ENCODE measurements at regions not wholly inside any gene's neighbourhood (a gene's known extent, or its start where the extent isn't known, plus 50 kb on each side); places are given as distances from the start of the nearest gene placed in this dataset.

DNA sequence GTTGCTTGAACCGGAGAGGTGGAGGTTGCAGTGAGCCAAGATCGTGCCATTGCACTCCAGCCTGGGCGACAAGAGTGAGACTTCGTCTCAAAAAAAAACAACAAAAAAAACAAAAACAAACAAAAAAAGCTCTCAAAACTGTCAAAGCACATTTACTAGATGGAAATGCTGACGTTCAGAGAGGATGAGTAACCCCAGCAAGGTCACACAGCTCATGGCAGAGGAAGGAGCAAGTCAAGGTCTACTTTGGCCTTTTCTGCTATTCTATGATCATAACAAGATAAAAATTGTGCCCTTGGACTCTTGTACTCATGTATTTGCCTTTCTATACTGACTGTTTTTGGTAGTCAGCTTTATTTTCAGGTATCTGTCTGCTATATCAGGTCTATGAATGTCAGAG lies 109.5 kb downstream of the ARL6IP6 start:
- no peak overlapping the region for H3K4me3 ChIP-seq (ENCODE audit: low read depth, low read length)
- TF ChIP-seq MYC (IDR thresholded peaks at IDR 0.05; ENCODE audit: low read depth, low read length), result no peak
- TF ChIP-seq, protein P1, sequence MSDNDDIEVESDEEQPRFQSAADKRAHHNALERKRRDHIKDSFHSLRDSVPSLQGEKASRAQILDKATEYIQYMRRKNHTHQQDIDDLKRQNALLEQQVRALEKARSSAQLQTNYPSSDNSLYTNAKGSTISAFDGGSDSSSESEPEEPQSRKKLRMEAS (IDR thresholded peaks at IDR 0.05; ENCODE audit: low read depth, low read length), result no peak
- TF ChIP-seq CTCF (IDR thresholded peaks at IDR 0.05; ENCODE audit: low read depth, low read length), result no peak
- TF ChIP-seq POLR2A (IDR thresholded peaks at IDR 0.05; ENCODE audit: extremely low read depth, insufficient read length), result no peak

DNA sequence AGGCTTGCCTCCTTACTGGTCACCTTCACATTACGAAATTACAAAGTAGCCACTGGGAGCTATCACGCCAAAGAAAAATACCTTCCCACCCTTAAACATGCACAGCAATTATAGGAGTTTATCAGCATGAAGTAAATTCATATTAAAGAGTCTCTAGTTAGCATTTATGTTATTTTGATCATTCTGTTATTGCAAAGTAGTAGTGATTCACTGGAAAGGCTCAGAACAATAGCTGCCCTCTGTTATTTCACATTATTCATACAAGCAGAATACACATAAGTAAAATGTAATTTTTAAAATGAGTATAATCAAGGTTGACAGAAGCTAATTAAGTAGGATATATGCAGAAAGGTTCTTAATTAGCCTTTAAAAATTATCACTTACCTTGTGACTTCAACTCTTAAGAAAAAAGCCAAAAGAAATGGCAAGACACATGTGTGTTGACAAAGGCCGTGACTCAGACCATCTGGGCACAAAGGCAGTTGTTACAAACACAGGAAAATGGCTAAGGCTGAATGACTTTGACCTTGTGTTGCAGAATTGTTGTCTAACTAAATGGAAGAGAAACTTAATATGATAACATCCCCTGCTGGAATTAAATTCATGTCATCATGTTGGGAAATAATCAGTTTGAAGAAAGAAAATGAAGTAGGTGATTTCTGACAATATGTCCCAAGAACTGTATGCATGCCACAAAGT lies 108.3 kb downstream of the ARL6IP6 start:
- H3K4me3 ChIP-seq (ENCODE audit: low read depth, low read length), result no peak overlapping the region
- TF ChIP-seq MYC (IDR thresholded peaks at IDR 0.05; ENCODE audit: low read depth, low read length), result no peak
- no peak for TF ChIP-seq CTCF (IDR thresholded peaks at IDR 0.05; ENCODE audit: low read depth, low read length)
- TF ChIP-seq POLR2A (IDR thresholded peaks at IDR 0.05; ENCODE audit: extremely low read depth, insufficient read length), result no peak
- TF ChIP-seq, protein P1 (IDR thresholded peaks at IDR 0.05; ENCODE audit: low read depth, low read length), result no peak
- no peak for DNase-seq (ENCODE audit: low read depth)

More for the DNA sequence above, 109.5 kb downstream of the ARL6IP6 start:
- no peak for DNase-seq (ENCODE audit: low read depth)

GRCh38 chr2:152825834-152826233 lies 107.4 kb downstream of the ARL6IP6 start:
- no peak overlapping the region for H3K4me3 ChIP-seq (ENCODE audit: low read depth, low read length)
- no peak for DNase-seq (ENCODE audit: low read depth)

DNA sequence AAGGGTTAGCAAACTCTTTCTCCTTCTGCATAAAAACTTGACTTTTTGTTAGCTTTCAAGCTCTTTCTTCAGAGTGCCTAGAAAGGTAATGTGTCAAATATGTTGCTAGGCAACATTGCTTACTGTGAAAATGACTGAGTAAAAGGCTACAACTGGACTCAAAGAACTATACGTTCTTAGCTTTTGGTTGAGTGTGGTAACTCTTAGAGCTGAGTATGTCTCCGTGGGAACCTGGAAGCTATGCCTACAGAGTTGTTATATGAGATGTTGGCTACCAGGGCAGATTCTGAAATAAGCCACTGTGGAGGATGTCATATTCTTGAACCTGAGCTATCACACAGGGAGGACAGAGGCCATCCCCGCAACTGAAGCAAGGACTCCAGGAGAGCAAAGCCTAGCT lies 105.5 kb downstream of the ARL6IP6 start:
- TF ChIP-seq POLR2A (IDR thresholded peaks at IDR 0.05; ENCODE audit: extremely low read depth, insufficient read length) (no peak), CTCF (IDR thresholded peaks at IDR 0.05; ENCODE audit: low read depth, low read length) (no peak), MYC (IDR thresholded peaks at IDR 0.05; ENCODE audit: low read depth, low read length) (no peak)
- TF ChIP-seq, protein P1 (IDR thresholded peaks at IDR 0.05; ENCODE audit: low read depth, low read length), result no peak
- DNase-seq (ENCODE audit: low read depth), result no peak

More at GRCh38 chr2:152825834-152826233, 107.4 kb downstream of the ARL6IP6 start:
- no peak for TF ChIP-seq MYC (IDR thresholded peaks at IDR 0.05; ENCODE audit: low read depth, low read length)
- TF ChIP-seq, protein P1 (IDR thresholded peaks at IDR 0.05; ENCODE audit: low read depth, low read length), result no peak
- TF ChIP-seq CTCF (IDR thresholded peaks at IDR 0.05; ENCODE audit: low read depth, low read length), result no peak
- TF ChIP-seq POLR2A (IDR thresholded peaks at IDR 0.05; ENCODE audit: extremely low read depth, insufficient read length), result no peak

GRCh38 chr2:152822676-152823075 lies 104.3 kb downstream of the ARL6IP6 start:
- H3K4me3 ChIP-seq (ENCODE audit: low read depth, low read length), result no peak overlapping the region
- TF ChIP-seq CTCF (IDR thresholded peaks at IDR 0.05; ENCODE audit: low read depth, low read length), result no peak
- TF ChIP-seq MYC (IDR thresholded peaks at IDR 0.05; ENCODE audit: low read depth, low read length), result no peak
- no peak for TF ChIP-seq POLR2A (IDR thresholded peaks at IDR 0.05; ENCODE audit: extremely low read depth, insufficient read length)
- TF ChIP-seq, protein P1 (IDR thresholded peaks at IDR 0.05; ENCODE audit: low read depth, low read length), result no peak
- DNase-seq (ENCODE audit: low read depth), result no peak

More for the DNA sequence above, 105.5 kb downstream of the ARL6IP6 start:
- no peak overlapping the region for H3K4me3 ChIP-seq (ENCODE audit: low read depth, low read length)

All from NB4 (cell line).